CD14-positive monocyte (primary cell): ENCODE measurements at regions not wholly inside any gene's neighbourhood (a gene's known extent, or its start where the extent isn't known, plus 50 kb on each side); places are given as distances from the start of the nearest gene placed in this dataset.

Experiments
- DNase-seq, 3 donors: peaks; one replicate each; pipeline ENCODE4 v3.0.0-alpha.2; 2011 to 2022
- H2AFZ ChIP-seq: 2 replicates; pipeline ENCODE4 v1.6.0; 2012; ENCODE audit warnings: mild to moderate bottlenecking, low read depth, low read length, inconsistent platforms; ENCODE audit not compliant: insufficient read depth, poor library complexity, severe bottlenecking
- H3K27ac ChIP-seq, 2 donors: 1 replicate in 1 of 2; 2 replicates in 1 of 2; pipeline ENCODE4 v1.5.1; 2012 to 2013; ENCODE audit warnings: low read length in 2 of 2, control low read depth in 1 of 2, inconsistent platforms in 1 of 2, low read depth in 1 of 2, mild to moderate bottlenecking in 1 of 2
- H3K27me3 ChIP-seq, 2 donors: one replicate each; pipeline versions ENCODE4 v1.6.0 to v1.6.1; 2011 to 2013; ENCODE audit warnings: low read length in 2 of 2; ENCODE audit not compliant: control insufficient read depth in 2 of 2, insufficient read depth in 2 of 2
- H3K36me3 ChIP-seq, 2 donors: replicated peaks in 1 of 2; 1 replicate in 1 of 2; 2 replicates in 1 of 2; pipeline versions ENCODE4 v1.5.1 to v1.6.1; 2012 to 2013; ENCODE audit warnings: low read length in 2 of 2, control low read depth in 1 of 2, inconsistent platforms in 1 of 2, mild to moderate bottlenecking in 1 of 2; ENCODE audit not compliant: insufficient read depth in 2 of 2, control insufficient read depth in 1 of 2
- H3K4me1 ChIP-seq, 2 donors: 1 replicate in 1 of 2; 2 replicates in 1 of 2; pipeline versions ENCODE4 v1.5.1 to v1.6.1; 2012 to 2013; ENCODE audit warnings: low read length in 2 of 2, control low read depth in 1 of 2, inconsistent platforms in 1 of 2, mild to moderate bottlenecking in 1 of 2, moderate library complexity in 1 of 2; ENCODE audit not compliant: insufficient read depth in 2 of 2, control insufficient read depth in 1 of 2
- H3K4me2 ChIP-seq: replicated peaks from 2 replicates; pipeline ENCODE3; 2012; ENCODE audit warnings: low read length, moderate library complexity, mild to moderate bottlenecking; ENCODE audit not compliant: poor library complexity, severe bottlenecking; ENCODE audit errors: extremely low read depth
- H3K4me3 ChIP-seq, 3 experiments: fragments of 200-600 bp in 1 of 3; sonication (generic) in 1 of 3; replicated peaks in 1 of 3; 1 replicate in 2 of 3; 2 replicates in 1 of 3; pipeline ENCODE4 v1.5.1; 2011 to 2013; ENCODE audit warnings: low read length in 3 of 3, mild to moderate bottlenecking in 3 of 3, control low read depth in 2 of 3, low read depth in 2 of 3, inconsistent platforms in 1 of 3, moderate library complexity in 1 of 3
- H3K79me2 ChIP-seq: 2 replicates; pipeline ENCODE4 v1.6.0; 2012; ENCODE audit warnings: mild to moderate bottlenecking, control low read depth, inconsistent platforms, low read length, moderate library complexity; ENCODE audit not compliant: insufficient read depth
- H3K9ac ChIP-seq: 2 replicates; pipeline ENCODE4 v1.6.0; 2017; ENCODE audit warnings: low read length, mild to moderate bottlenecking; ENCODE audit not compliant: insufficient read depth, poor library complexity, severe bottlenecking
- H3K9me3 ChIP-seq, 2 donors: replicated peaks in 1 of 2; 1 replicate in 1 of 2; 2 replicates in 1 of 2; pipeline versions ENCODE4 v1.5.1 to v1.6.1; 2012 to 2013; ENCODE audit warnings: low read length in 2 of 2, control low read depth in 1 of 2; ENCODE audit not compliant: control insufficient read depth in 1 of 2, insufficient read depth in 1 of 2
- H4K20me1 ChIP-seq: 2 replicates; pipeline ENCODE4 v1.6.0; 2012; ENCODE audit warnings: mild to moderate bottlenecking, low read length, control low read depth, moderate library complexity; ENCODE audit not compliant: insufficient read depth
- H3K27ac Mint-ChIP-seq, 7 donors: one replicate each; pipeline ENCODE4 v1.8.0; 2020; ENCODE audit warnings: mild to moderate bottlenecking in 7 of 7, mixed read lengths in 7 of 7, moderate library complexity in 6 of 7, inconsistent platforms in 2 of 7
- H3K27me3 Mint-ChIP-seq, 3 donors: one replicate each; pipeline ENCODE4 v1.8.0; 2021 to 2022; ENCODE audit warnings: low read depth in 3 of 3, mild to moderate bottlenecking in 3 of 3, mixed read lengths in 3 of 3, moderate library complexity in 3 of 3, inconsistent platforms in 1 of 3
- H3K36me3 Mint-ChIP-seq, 2 donors: one replicate each; pipeline ENCODE4 v1.8.0; 2020; ENCODE audit warnings: mixed read lengths in 2 of 2, inconsistent platforms in 1 of 2, mild to moderate bottlenecking in 1 of 2
- H3K4me1 Mint-ChIP-seq: one replicate; pipeline ENCODE4 v1.8.0; 2020; ENCODE audit warnings: mild to moderate bottlenecking, mixed read lengths
- H3K4me3 Mint-ChIP-seq, 2 donors: one replicate each; pipeline ENCODE4 v1.8.0; 2020; ENCODE audit warnings: mild to moderate bottlenecking in 2 of 2, mixed read lengths in 2 of 2, moderate library complexity in 1 of 2
- H3K9me3 Mint-ChIP-seq, 7 donors: one replicate each; pipeline ENCODE4 v1.8.0; 2020 to 2022; ENCODE audit warnings: mixed read lengths in 7 of 7, mild to moderate bottlenecking in 6 of 7, moderate library complexity in 6 of 7, inconsistent platforms in 2 of 7
- CTCF ChIP-seq: fragments of 200-600 bp; IDR thresholded peaks from one replicate; pipeline ENCODE4 v1.8.0; 2022; ENCODE audit warnings: antibody characterized with exemption, mild to moderate bottlenecking
- whole genome bisulfite sequencing: methylation state at CpG from one replicate; pipeline ENCODE4 v1.1.5; 2013; ENCODE audit warnings: missing lambda C conversion rate; ENCODE audit not compliant: insufficient coverage; 5-methylcytosine and 5-hydroxymethylcytosine counted together
- intact Hi-C, 2 donors: fragments of 100-400 bp; cut with micrococcal nuclease; formaldehyde crosslinking; loops; one replicate each; pipeline versions ENCODE4 v1.15.0 to v1.15.1; 2023

GRCh38 chr10:52635651-52636050, 136.9 kb downstream of the MBL2 start:
- no peak for DNase-seq
- Histone ChIP-seq H3K27ac (no peak overlapping the region), H3K9me3 (no peaks in the 10 kb centered on the region), H3K4me1 (no peaks in the 10 kb centered on the region), H3K79me2 (no peaks in the 10 kb centered on the region), H3K36me3 (no peaks in the 10 kb centered on the region), H2AFZ (no peak overlapping the region), H3K9ac (no peak overlapping the region), H3K27me3 (no peaks in the 10 kb centered on the region), H4K20me1 (no peaks in the 10 kb centered on the region), H3K4me3 (no peak overlapping the region), H3K4me2 (no peak overlapping the region)
- TF ChIP-seq CTCF = no peak
- intact Hi-C loops = no loop called here
- no peaks in the 10 kb centered on the region for H3K4me1 Mint-ChIP-seq
- no peaks in the 10 kb centered on the region for H3K9me3 Mint-ChIP-seq
- H3K4me3 Mint-ChIP-seq = no peak overlapping the region
- no peaks in the 10 kb centered on the region for H3K36me3 Mint-ChIP-seq
- H3K27ac Mint-ChIP-seq = no peak overlapping the region
- no CpG with 5 or more reads among the region's 1 CpG for WGBS
- H3K27me3 Mint-ChIP-seq = peaks cover 0 to 5% (median 0%) of the 10 kb centered on the region in 3 donors

- Histone ChIP-seq H3K4me3 (no peak overlapping the region), H4K20me1 (no peaks in the 10 kb centered on the region), H3K79me2 (no peaks in the 10 kb centered on the region), H3K36me3 (no peaks in the 10 kb centered on the region), H3K9ac (no peak overlapping the region), H3K27ac (no peak overlapping the region), H2AFZ (no peak overlapping the region), H3K4me2 (no peak overlapping the region), H3K9me3 (no peaks in the 10 kb centered on the region), H3K4me1 (no peaks in the 10 kb centered on the region), H3K27me3 (no peaks in the 10 kb centered on the region)
- H3K9me3 Mint-ChIP-seq = no peaks in the 10 kb centered on the region
- no peak overlapping the region for H3K27ac Mint-ChIP-seq
- no peaks in the 10 kb centered on the region for H3K36me3 Mint-ChIP-seq
- no peak overlapping the region for H3K4me3 Mint-ChIP-seq
- no peak for DNase-seq
- no peak for TF ChIP-seq CTCF
- H3K4me1 Mint-ChIP-seq = no peaks in the 10 kb centered on the region
- H3K27me3 Mint-ChIP-seq = peaks cover 0 to 3% (median 0%) of the 10 kb centered on the region in 3 donors
- intact Hi-C loops = no loop called here
These were observed 135.7 kb downstream of the MBL2 start for GRCh38 chr10:52636874-52637273.
